ENCODE measurements at regions not wholly inside any gene's neighbourhood (a gene's known extent, or its start where the extent isn't known, plus 50 kb on each side); places are given as distances from the start of the nearest gene placed in this dataset.
"Not testable (repeated sequence)": the region's sequence is repeated elsewhere in the genome, so short reads cannot be mapped to it uniquely, and the experiment has no call there.

GRCh38 chr3:159482994-159483367, 505.7 kb upstream of the IL12A start:
- no peak for FAIRE-seq

GRCh38 chr3:159486580-159486979, 502.1 kb upstream of the IL12A start:
- no peak for FAIRE-seq

- FAIRE-seq = no peak
These were observed 501.3 kb upstream of the IL12A start for GRCh38 chr3:159487304-159487703.

- no peak for FAIRE-seq
These were observed 500.0 kb upstream of the IL12A start for GRCh38 chr3:159488602-159489001.

- FAIRE-seq = no peak
These were observed 491.3 kb upstream of the IL12A start for GRCh38 chr3:159497361-159497760.

- no peak for FAIRE-seq
These were observed 489.4 kb upstream of the IL12A start for GRCh38 chr3:159499031-159499793.

GRCh38 chr3:159501029-159501428, 487.6 kb upstream of the IL12A start:
- FAIRE-seq = no peak

- FAIRE-seq = no peak
These were observed 485.6 kb upstream of the IL12A start for GRCh38 chr3:159502986-159503385.

- FAIRE-seq = not testable (repeated sequence)
These were observed 477.6 kb upstream of the IL12A start for GRCh38 chr3:159510988-159511387.

GRCh38 chr3:159513444-159513843, 475.2 kb upstream of the IL12A start:
- no peak for FAIRE-seq

GRCh38 chr3:159513867-159514380, 474.7 kb upstream of the IL12A start:
- no peak for FAIRE-seq

GRCh38 chr3:159517105-159517504, 471.5 kb upstream of the IL12A start:
- FAIRE-seq = no peak

- no peak for FAIRE-seq
These were observed 468.0 kb upstream of the IL12A start for GRCh38 chr3:159520638-159521037.

- no peak for FAIRE-seq
These were observed 466.4 kb upstream of the IL12A start for GRCh38 chr3:159522276-159522675.

GRCh38 chr3:159528251-159528895, 460.3 kb upstream of the IL12A start:
- FAIRE-seq = no peak

GRCh38 chr3:159532577-159532976, 456.1 kb upstream of the IL12A start:
- no peak for FAIRE-seq

GRCh38 chr3:159534496-159534895, 454.1 kb upstream of the IL12A start:
- no peak for FAIRE-seq

GRCh38 chr3:159536876-159537275, 451.8 kb upstream of the IL12A start:
- no peak for FAIRE-seq

GRCh38 chr3:159538507-159538906, 450.1 kb upstream of the IL12A start:
- no peak for FAIRE-seq

- no peak for FAIRE-seq
These were observed 447.6 kb upstream of the IL12A start for GRCh38 chr3:159540882-159541495.

GRCh38 chr3:159548675-159549335, 439.8 kb upstream of the IL12A start:
- no peak for FAIRE-seq

- no peak for FAIRE-seq
These were observed 433.4 kb upstream of the IL12A start for GRCh38 chr3:159555205-159555604.

GRCh38 chr3:159559771-159560170, 428.9 kb upstream of the IL12A start:
- FAIRE-seq = no peak
